Spleen (tissue), 11 donors: ENCODE measurements at regions not wholly inside any gene's neighbourhood (a gene's known extent, or its start where the extent isn't known, plus 50 kb on each side); places are given as distances from the start of the nearest gene placed in this dataset.

Experiments
- DNase-seq: peaks from one replicate; pipeline ENCODE4 v3.0.0-alpha.2; 2020
- H3K27ac ChIP-seq, 8 donors: fragments of 200-600 bp; sonication (generic) in 7 of 8; 1 replicate in 4 of 8; 2 replicates in 4 of 8; pipeline versions ENCODE4 v1.5.0 to v1.8.0; 2016 to 2021; ENCODE audit warnings: inconsistent platforms in 4 of 8, mild to moderate bottlenecking in 4 of 8, moderate library complexity in 1 of 8
- H3K27me3 ChIP-seq, 7 donors: fragments of 200-600 bp; sonication (generic) in 6 of 7; replicated peaks in 1 of 7; 1 replicate in 4 of 7; 2 replicates in 3 of 7; pipeline versions ENCODE4 v1.5.0 to v1.8.0; 2016 to 2021; ENCODE audit warnings: inconsistent platforms in 3 of 7, mild to moderate bottlenecking in 1 of 7
- H3K36me3 ChIP-seq, 6 donors: fragments of 200-600 bp; sonication (generic) in 5 of 6; 1 replicate in 4 of 6; 2 replicates in 2 of 6; pipeline versions ENCODE4 v1.5.0 to v1.8.0; 2016 to 2021; ENCODE audit warnings: inconsistent platforms in 2 of 6
- H3K4me1 ChIP-seq, 6 donors: fragments of 200-600 bp; sonication (generic) in 5 of 6; 1 replicate in 3 of 6; 2 replicates in 3 of 6; pipeline versions ENCODE4 v1.5.0 to v1.8.0; 2016 to 2021; ENCODE audit warnings: inconsistent platforms in 3 of 6
- H3K4me3 ChIP-seq, 8 donors: fragments of 200-600 bp; sonication (generic) in 7 of 8; 1 replicate in 4 of 8; 2 replicates in 4 of 8; pipeline versions ENCODE4 v1.5.0 to v1.8.0; 2016 to 2021; ENCODE audit warnings: inconsistent platforms in 4 of 8, mild to moderate bottlenecking in 4 of 8, moderate library complexity in 2 of 8
- H3K9me3 ChIP-seq, 8 donors: fragments of 200-600 bp; sonication (generic) in 7 of 8; 1 replicate in 4 of 8; 2 replicates in 4 of 8; pipeline versions ENCODE4 v1.5.0 to v1.8.0; 2016 to 2021; ENCODE audit warnings: inconsistent platforms in 4 of 8
- POLR2A ChIP-seq, 3 donors: fragments of 450-650 bp; IDR thresholded peaks; one replicate each; pipeline ENCODE4 v1.5.1; 2017; ENCODE audit warnings: antibody characterized with exemption in 3 of 3, mild to moderate bottlenecking in 1 of 3
- POLR2AphosphoS5 ChIP-seq, 3 donors: sonication (generic); formaldehyde crosslinking; IDR thresholded peaks; one replicate each; pipeline ENCODE4 v1.5.1; 2017; ENCODE audit warnings: antibody characterized with exemption in 3 of 3
- WGBS, 5 donors: extraction: QIAGEN DNeasy Blood & Tissue Kit in 3 of 5; methylation state at CpG; one replicate each; pipeline versions ENCODE4 v1.1.5 to v1.1.7; 2013 to 2018; 5-methylcytosine and 5-hydroxymethylcytosine counted together
- intact Hi-C: fragments of 100-400 bp; cut with DNase I; formaldehyde crosslinking; loops from one replicate; pipeline ENCODE4 v1.15.0; 2023; ENCODE audit warnings: low total_unique reads
- TF ChIP-seq, protein P1 (sequence below), 11 experiments: fragments of 200-600 bp in 7 of 11; fragments of 450-650 bp in 4 of 11; sonication (generic) in 4 of 11; IDR thresholded peaks in 8 of 11; conservative IDR thresholded peaks in 3 of 11; 1 replicate in 7 of 11; 2 replicates in 4 of 11; pipeline versions ENCODE4 v1.4.0 to v1.8.0; 2016 to 2021; ENCODE audit warnings: antibody characterized with exemption in 11 of 11, inconsistent platforms in 4 of 11, mild to moderate bottlenecking in 1 of 11
- donor health status: healthy with polysubstance abuse.
- donor health status: DM: no; HTN: no; CAD: no; lungs with moderate emphysema.
- donor health status: DM: no; HTN: no; CAD: no.
- donor health status: Bipolar disorder and iron deficiency.
- donor health status: healthy.
- donor health status: DM: no; HTN: no; CAD: no.
- donor health status: DM: yes; HTN: yes; CAD: no.

DNA sequence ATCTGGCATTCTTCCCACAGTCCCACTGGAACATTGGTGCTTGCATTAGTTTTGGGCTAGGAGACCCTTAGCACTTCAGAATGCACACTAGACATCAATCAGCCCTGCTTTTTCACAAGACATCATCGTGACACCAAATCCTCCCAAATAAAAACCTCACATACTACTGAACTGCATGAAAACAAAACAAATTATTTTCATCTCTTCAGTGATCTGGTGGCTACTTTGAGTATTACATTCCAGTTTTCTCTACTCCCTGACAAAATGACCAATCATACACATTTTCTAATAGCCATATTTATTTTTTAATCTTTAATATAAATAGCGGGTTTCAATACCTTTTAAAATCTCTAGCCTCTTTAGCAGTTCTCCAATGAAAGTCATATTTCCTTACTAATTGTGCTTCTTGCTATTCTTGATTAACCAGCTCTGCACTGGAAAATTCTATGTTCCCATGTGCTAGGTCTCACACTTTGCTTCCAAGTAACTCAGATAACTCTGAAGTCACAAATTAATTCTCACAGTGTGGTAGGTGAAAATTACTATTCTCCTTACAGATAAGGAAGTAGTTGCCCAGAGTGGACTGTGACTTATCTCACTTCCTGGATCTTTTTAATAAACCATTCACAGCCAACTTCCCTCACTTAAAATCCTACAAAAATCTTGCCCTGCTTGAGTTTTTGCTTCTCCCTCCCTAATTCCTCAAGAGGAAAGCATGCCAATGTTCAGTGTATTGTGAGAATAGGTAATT, 82.5 kb upstream of the EPB41L3 start:
- Histone ChIP-seq H3K4me1 (peaks cover 4 to 34% (median 24%) of the 10 kb centered on the region in 6 donors), H3K27ac (no peak overlapping the region), H3K9me3 (no peaks in the 10 kb centered on the region), H3K36me3 (no peaks in the 10 kb centered on the region), H3K27me3 (peaks cover 0 to 91% (median 47%) of the 10 kb centered on the region in 7 donors), H3K4me3 (no peak overlapping the region)
- 84 to 93% (median 89%) methylated on average over 2 of the region's 2 CpGs for WGBS, 5 donors
- intact Hi-C loops = no loop called here
- no peak for DNase-seq
- TF ChIP-seq, protein P1, sequence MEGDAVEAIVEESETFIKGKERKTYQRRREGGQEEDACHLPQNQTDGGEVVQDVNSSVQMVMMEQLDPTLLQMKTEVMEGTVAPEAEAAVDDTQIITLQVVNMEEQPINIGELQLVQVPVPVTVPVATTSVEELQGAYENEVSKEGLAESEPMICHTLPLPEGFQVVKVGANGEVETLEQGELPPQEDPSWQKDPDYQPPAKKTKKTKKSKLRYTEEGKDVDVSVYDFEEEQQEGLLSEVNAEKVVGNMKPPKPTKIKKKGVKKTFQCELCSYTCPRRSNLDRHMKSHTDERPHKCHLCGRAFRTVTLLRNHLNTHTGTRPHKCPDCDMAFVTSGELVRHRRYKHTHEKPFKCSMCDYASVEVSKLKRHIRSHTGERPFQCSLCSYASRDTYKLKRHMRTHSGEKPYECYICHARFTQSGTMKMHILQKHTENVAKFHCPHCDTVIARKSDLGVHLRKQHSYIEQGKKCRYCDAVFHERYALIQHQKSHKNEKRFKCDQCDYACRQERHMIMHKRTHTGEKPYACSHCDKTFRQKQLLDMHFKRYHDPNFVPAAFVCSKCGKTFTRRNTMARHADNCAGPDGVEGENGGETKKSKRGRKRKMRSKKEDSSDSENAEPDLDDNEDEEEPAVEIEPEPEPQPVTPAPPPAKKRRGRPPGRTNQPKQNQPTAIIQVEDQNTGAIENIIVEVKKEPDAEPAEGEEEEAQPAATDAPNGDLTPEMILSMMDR (IDR thresholded peaks at IDR 0.05 in 8 of 11, conservative IDR thresholded peaks at IDR 0.05 in 3 of 11) = no peak
- TF ChIP-seq POLR2AphosphoS5 (IDR thresholded peaks at IDR 0.05) = no peak
- TF ChIP-seq POLR2A (IDR thresholded peaks at IDR 0.05) = no peak

DNA sequence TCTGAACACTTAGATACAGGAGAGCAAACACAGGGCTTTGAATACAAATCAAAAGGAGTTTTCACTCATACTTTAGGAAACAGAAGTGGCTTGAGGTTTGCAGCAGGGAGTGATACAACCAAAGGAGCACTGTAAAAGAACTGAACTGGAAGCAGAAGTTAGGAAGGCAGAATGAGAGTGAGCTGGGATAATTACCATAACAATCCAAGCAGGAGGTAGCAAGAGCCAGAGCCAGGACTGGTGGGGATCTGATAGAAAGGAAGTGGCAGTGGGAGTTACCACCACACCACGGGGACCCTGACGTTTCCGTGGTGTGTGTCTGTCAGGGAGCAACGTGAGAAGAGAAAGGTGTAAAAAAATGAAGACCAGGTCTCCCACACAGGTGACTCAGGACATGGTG, 81.3 kb upstream of the EPB41L3 start:
- WGBS, 5 donors = 1 to 13% (median 5%) methylated on average over 4 of the region's 4 CpGs
- intact Hi-C loops = no loop called here
- Histone ChIP-seq H3K9me3 (no peaks in the 10 kb centered on the region), H3K27me3 (peaks cover 0 to 83% (median 44%) of the 10 kb centered on the region in 7 donors), H3K27ac (no peak overlapping the region), H3K4me1 (peaks cover 4 to 25% (median 18%) of the 10 kb centered on the region in 6 donors), H3K4me3 (no peak overlapping the region), H3K36me3 (no peaks in the 10 kb centered on the region)
- DNase-seq = no peak
- TF ChIP-seq, protein P1 (IDR thresholded peaks at IDR 0.05 in 8 of 11, conservative IDR thresholded peaks at IDR 0.05 in 3 of 11) = no peak
- TF ChIP-seq POLR2A (IDR thresholded peaks at IDR 0.05) (no peak), POLR2AphosphoS5 (IDR thresholded peaks at IDR 0.05) (no peak)

DNA sequence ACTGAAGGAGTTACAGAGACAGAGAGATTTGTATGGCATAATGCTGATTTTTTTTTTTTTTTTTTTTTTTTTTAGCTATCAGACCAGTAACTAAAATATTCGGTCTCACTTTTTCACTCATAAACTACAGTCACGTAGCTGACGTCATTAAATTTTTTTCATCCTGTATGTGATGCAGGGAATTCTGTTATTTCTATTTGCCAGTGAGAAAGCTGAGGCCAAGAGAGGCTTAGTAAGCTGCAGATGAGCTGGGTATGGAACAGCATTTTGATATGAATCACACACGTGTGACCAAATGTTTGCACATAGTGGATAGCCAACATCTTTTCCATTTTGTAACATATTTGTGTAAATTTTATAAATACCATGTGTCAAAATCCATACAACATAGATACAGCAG, 79.1 kb upstream of the EPB41L3 start:
- 86 to 93% (median 90%) methylated on average over 4 of the region's 4 CpGs for WGBS, 5 donors
- no peak overlapping the region for H3K4me3 ChIP-seq
- peaks cover 0 to 4% (median 1%) of the 10 kb centered on the region in 6 donors for H3K4me1 ChIP-seq
- H3K9me3 ChIP-seq = no peaks in the 10 kb centered on the region
- no peak overlapping the region for H3K27ac ChIP-seq
- H3K36me3 ChIP-seq = no peaks in the 10 kb centered on the region
- H3K27me3 ChIP-seq = peaks cover 0 to 61% (median 31%) of the 10 kb centered on the region in 7 donors
- intact Hi-C loops = no loop called here
- no peak for DNase-seq
- TF ChIP-seq POLR2A (IDR thresholded peaks at IDR 0.05) (no peak), POLR2AphosphoS5 (IDR thresholded peaks at IDR 0.05) (no peak)
- TF ChIP-seq, protein P1 (IDR thresholded peaks at IDR 0.05 in 8 of 11, conservative IDR thresholded peaks at IDR 0.05 in 3 of 11) = no peak

DNA sequence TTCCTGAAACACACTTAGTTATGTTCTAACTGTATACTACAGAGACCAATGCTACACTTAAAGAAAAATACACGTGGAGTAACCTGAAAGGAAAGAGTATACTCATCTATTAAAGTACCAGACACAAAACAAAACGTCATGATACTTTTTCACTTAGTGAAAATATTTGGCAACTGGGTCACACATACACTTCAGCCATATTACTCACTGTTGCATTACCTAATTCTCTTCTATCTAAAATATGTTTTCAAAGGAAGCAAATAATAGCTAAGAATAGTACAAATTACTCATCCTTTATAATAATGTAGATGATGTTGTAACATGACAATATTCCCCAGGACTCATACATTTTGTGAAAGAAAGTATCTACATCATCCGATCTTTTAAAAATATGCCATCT, 76.5 kb upstream of the EPB41L3 start:
- Histone ChIP-seq H3K4me1 (no peaks in the 10 kb centered on the region), H3K27ac (no peak overlapping the region), H3K9me3 (no peaks in the 10 kb centered on the region), H3K4me3 (no peak overlapping the region), H3K27me3 (peaks cover 0 to 35% (median 9%) of the 10 kb centered on the region in 7 donors), H3K36me3 (no peaks in the 10 kb centered on the region)
- WGBS, 5 donors = 68 to 76% (median 73%) methylated on average over 3 of the region's 3 CpGs
- intact Hi-C loops = no loop called here
- no peak for DNase-seq
- TF ChIP-seq POLR2A (IDR thresholded peaks at IDR 0.05) (no peak), POLR2AphosphoS5 (IDR thresholded peaks at IDR 0.05) (no peak)
- TF ChIP-seq, protein P1 (IDR thresholded peaks at IDR 0.05 in 8 of 11, conservative IDR thresholded peaks at IDR 0.05 in 3 of 11) = no peak
